Middle frontal gyrus (tissue), 1 donor: ENCODE measurements at regions not wholly inside any gene's neighbourhood (a gene's known extent, or its start where the extent isn't known, plus 50 kb on each side); places are given as distances from the start of the nearest gene placed in this dataset.

ENCODE experiments used
- DNase-seq: peaks from one replicate; pipeline ENCODE4 v3.0.0-alpha.2; 2015; ENCODE audit warnings: low spot score; ENCODE audit errors: extremely low spot score

- no peak for DNase-seq
Measured at GRCh38 chr1:73953586-73953985, 244.4 kb downstream of the LRRIQ3 start.

- DNase-seq, result no peak
Measured at GRCh38 chr1:73953186-73953585, 244.8 kb downstream of the LRRIQ3 start.

- DNase-seq, result no peak
Measured at GRCh38 chr1:73948055-73948454, 249.9 kb downstream of the LRRIQ3 start.

GRCh38 chr1:73947009-73947408 lies 251.0 kb downstream of the LRRIQ3 start:
- DNase-seq, result no peak

GRCh38 chr1:73943270-73943669 lies 254.7 kb downstream of the LRRIQ3 start:
- no peak for DNase-seq

- no peak for DNase-seq
Measured at GRCh38 chr1:73930293-73930692, 267.7 kb downstream of the LRRIQ3 start.

- DNase-seq, result no peak
Measured at GRCh38 chr1:73914951-73915350, 283.0 kb downstream of the LRRIQ3 start.

GRCh38 chr1:73913025-73913424 lies 285.0 kb downstream of the LRRIQ3 start:
- DNase-seq, result no peak

- no peak for DNase-seq
Measured at GRCh38 chr1:73911849-73912248, 286.1 kb downstream of the LRRIQ3 start.

- no peak for DNase-seq
Measured at GRCh38 chr1:73910466-73910865, 287.5 kb downstream of the LRRIQ3 start.

- DNase-seq, result no peak
Measured at GRCh38 chr1:73910062-73910461, 287.9 kb downstream of the LRRIQ3 start.

GRCh38 chr1:73909043-73909562 lies 288.9 kb downstream of the LRRIQ3 start:
- no peak for DNase-seq

- DNase-seq, result no peak
Measured at GRCh38 chr1:73907051-73907450, 290.9 kb downstream of the LRRIQ3 start.

- DNase-seq, result no peak
Measured at GRCh38 chr1:73903092-73903491, 294.9 kb downstream of the LRRIQ3 start.

- DNase-seq, result no peak
Measured at GRCh38 chr1:73901738-73902137, 296.2 kb downstream of the LRRIQ3 start.

- DNase-seq, result no peak
Measured at GRCh38 chr1:73899311-73899710, 298.7 kb downstream of the LRRIQ3 start.

GRCh38 chr1:73898540-73898939 lies 299.4 kb downstream of the LRRIQ3 start:
- no peak for DNase-seq

GRCh38 chr1:73887412-73887811 lies 310.6 kb downstream of the LRRIQ3 start:
- no peak for DNase-seq

- DNase-seq, result no peak
Measured at GRCh38 chr1:73886716-73887115, 311.3 kb downstream of the LRRIQ3 start.

GRCh38 chr1:73874806-73875205 lies 323.2 kb downstream of the LRRIQ3 start:
- no peak for DNase-seq

- no peak for DNase-seq
Measured at GRCh38 chr1:73868810-73869336, 329.1 kb downstream of the LRRIQ3 start.

GRCh38 chr1:73862355-73862754 lies 335.6 kb downstream of the LRRIQ3 start:
- DNase-seq, result no peak

- DNase-seq, result no peak
Measured at GRCh38 chr1:73860421-73860950, 337.5 kb downstream of the LRRIQ3 start.

GRCh38 chr1:73859227-73859626 lies 338.7 kb downstream of the LRRIQ3 start:
- no peak for DNase-seq
